HG03108 (cell line): ENCODE measurements at regions not wholly inside any gene's neighbourhood (a gene's known extent, or its start where the extent isn't known, plus 50 kb on each side); places are given as distances from the start of the nearest gene placed in this dataset.
"Not testable (repeated sequence)": the region's sequence is repeated elsewhere in the genome, so short reads cannot be mapped to it uniquely, and the experiment has no call there.

Experiments used
- ATAC-seq: cut with Tn5 transposase; IDR thresholded peaks from one replicate; pipeline ENCODE4 v1.9.1; 2021; ENCODE audit warnings: moderate library complexity; ENCODE audit not compliant: unreplicated experiment

DNA sequence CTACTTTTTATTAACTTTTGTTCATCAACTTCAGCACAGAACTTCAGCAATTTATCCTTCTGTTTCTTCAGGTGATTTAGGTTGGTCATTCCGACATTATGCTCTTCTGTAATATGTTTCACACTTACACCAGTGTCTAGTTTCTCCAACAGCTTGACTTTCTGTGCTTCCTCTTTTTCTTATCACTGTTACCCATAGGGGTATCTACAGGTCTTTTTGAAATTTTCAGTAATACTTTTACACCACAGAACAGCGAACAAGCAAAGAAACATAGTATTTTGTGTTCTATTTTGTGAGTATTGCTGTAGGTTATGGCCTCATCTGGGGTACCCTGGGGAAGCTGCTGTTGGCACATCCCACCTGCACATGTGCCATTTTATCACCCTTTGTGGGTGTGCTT, 260.7 kb downstream of the NSUN3 start:
- ATAC-seq: no peak

DNA sequence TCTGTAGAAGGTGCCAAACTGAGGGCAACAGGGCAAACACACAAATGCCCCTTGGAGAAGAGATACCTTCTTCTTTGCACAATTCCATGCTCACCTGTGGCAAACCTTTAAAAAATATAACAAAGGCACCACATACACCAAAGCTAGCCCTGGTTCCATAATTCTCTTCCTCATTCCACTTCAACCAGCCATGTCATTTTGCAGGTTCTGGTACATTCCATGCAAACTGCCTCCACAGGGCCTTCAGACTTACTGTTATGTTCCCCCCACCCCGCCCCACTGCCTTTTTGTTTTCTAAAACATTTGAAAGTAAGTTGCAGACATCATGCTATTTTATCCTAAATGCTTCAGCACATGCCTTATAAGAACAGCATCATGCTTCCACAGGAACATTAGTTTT, 269.0 kb downstream of the NSUN3 start:
- ATAC-seq: no peak

DNA sequence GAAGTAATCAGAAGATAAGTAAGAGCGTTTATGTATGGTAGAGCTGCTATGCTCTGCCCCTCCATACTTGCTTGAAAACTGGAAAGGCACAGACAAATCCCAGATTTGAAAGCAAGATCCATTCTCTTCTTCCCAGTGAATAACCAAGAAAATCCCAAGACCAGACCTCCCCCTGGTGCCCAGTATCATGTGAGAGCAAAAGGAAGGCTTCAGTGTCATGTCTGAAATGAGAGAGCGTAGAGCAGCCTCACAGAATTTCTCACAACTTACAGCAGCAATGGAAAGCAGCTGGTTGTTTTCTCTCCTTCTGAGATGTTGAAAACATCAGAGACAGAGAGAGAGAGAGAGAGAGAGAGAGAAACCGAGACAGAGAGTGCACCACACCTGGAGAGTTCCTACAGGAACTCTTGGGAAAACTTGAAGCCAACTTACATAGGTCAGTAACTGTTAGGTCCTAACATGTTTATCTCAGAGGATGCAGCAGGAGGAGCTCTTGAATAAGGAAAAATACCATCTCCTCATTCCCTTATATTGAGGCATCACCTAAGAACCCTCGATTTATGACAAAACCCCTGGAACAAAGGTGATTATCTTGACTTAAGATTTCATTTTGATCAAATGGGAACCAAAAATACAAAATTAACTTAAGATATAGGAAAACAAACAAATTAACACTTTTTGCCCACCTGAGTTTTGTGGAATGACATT, 273.3 kb downstream of the NSUN3 start:
- no peak for ATAC-seq

DNA sequence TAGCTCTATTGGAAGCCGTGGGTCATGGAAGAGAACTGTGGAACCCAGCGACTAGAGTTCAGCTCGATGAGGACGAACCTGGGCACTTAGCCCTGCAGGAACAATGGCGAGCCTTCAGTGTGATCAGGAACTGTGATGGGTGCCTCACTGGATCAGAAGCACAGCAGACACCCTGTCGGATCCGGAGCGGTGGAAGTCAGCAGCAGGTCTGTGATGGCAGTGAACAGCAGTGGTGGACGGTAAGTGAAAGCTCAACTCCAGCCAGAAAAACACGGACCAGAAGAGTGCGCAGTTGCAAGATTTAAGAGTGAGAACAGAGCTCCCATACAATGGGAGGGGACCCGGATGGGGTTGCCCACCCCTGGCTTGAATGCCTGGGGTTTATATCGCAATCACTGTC, 282.2 kb downstream of the NSUN3 start:
- ATAC-seq: no peak

DNA sequence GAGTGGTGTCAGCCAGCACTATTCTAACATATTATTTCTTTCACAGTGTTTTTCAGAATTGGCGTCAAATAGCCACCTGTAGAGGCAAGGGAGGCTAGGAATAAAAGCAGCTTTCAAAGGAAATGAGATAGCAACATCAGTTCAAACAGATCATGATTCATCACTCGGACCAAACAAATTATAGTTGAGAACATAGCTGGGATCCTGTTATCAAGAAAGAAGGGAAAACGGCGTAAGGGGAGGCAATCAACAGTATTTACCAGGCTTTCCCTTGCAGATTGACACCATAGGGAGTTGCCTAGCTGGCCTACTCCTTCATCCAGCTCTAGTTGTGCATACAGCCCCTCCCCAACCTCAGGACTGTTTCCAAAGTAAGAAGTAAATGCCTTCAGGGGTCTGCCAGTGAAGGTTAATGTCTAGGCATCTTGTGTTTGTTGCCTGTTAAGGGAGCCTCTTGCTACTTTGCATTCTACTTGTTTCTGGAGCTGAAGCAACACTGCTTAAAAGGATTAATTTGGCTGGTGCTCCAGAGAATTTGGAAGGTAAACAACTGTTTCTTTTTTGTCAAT, 286.5 kb downstream of the NSUN3 start:
- no peak for ATAC-seq

DNA sequence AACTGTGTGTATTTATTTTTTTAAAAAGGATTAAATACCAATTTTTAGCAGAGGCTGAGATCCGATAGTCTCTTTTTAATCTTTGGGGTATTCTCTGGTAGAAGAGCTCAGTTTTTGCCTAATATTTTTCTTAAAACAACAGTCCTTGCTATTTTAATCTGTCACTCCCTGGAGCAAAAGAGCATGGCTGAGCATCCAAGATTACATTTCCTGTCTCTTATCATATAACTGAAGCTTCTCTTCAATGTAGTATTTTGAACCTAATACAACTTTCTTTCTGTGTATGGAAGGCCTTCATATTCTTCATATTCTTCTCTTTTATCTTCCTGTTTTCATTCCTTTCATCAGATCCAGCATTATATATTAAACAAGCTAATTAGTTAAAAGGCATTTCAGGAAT, 293.7 kb downstream of the NSUN3 start:
- no peak for ATAC-seq

DNA sequence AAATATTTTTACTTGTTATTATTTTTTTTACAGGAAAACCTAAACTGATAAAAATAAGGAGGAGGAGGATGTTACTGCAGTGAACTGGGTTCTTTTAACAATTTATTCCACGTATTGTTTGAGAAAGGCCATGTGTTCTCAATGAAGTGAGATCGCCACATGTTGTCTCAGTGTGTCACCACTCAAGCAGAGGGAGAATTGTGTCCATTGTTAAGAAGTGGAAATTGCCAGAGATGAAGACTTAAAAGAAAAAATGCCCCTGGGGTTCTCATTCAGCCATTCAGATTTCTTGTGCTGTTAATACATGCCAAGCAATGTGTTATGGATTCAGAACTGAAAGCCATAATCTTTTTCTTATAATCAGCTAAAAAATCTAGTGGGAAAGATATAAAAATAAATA, 297.1 kb downstream of the NSUN3 start:
- no peak for ATAC-seq

DNA sequence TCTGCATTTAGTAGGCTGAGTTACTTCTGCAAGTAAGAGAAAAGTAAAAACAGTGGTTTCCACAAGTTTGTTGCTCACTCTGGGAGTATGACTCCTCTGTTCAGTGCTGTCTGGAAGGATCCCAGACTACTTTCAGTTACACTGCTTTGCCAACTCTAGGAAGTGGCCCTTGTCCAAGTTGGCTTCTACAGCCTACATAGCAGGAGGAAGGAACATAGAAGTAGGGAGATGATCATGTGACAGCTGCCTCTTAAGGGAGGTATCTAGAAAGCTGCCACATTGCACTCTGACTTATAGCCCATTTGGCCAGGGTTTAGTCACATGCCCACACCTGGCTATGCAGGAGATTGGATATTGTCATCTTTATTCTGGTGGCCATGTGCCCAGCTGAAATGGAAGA, 298.1 kb downstream of the NSUN3 start:
- ATAC-seq: no peak

DNA sequence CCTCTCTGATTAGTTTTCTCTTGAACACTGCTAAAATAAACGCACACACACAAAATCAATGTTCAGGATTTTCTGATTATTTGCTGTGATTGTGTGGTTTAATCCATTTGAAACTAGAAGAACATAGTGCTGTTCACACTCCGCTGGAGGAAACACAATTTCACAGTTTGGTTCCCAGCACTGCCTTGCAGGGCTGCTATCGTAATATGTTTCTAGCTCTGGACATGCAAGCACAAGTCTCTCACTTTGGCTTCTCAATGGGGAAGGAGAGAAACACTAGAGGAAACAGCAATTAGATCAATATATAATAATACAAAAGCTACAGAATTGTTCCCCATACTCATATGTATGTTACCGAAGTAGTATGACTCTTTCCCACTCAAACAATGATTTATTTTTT, 299.5 kb downstream of the NSUN3 start:
- ATAC-seq: no peak

DNA sequence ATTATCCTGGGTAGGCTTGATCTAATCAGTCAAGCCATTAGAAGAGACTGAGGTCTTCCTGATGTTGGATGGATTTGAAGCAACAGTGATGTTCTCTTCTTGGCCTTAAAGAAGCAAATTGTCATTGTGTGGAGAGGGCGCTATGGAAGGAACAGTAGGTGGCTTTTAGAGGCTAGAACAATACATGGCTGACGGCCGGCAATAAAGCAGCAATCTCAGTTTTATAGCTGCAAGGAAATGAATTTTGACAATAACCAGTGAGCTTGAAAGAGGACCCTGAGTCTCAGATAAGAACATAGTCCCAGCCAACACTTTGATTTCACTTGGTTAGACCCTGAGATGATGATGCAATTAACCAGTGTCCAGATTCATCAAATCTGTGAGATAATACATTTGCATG, 302.1 kb downstream of the NSUN3 start:
- no peak for ATAC-seq

DNA sequence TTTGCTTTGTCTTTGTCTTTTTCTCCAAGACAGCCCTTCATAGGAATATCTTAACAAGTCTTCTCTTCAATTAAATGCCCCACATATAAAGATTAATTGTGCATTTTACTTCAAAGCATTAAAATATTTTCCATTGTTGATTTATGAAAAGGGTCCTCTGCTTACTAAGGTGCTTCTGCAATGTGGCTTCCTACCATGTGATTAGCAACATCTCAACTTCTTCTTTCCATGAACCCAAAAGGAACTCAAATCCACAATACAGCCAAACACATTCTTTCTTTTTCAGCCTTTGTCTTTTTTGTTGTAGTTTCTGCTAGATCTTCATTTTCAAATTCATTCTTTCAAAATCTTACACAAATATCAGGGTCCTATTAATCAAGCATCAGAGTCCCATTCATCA, 309.2 kb downstream of the NSUN3 start:
- no peak for ATAC-seq

DNA sequence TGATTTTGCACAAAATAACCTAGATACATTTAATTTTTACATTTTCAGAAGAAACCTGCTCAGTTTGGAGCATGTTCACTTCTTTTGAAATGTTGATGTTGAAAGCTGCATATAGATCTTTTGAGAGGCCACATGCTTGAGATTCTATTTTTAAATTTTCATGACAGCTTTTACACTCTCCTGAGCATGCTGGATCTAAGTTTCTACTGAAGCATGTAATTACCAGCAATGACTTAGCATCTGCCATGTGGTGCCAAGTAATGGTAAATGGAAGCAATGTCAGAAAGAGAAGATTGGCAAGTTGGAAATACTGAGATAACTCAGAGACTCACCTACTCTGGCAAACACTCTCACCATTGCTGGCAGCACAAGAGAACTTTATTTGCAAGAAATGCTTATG, 310.6 kb downstream of the NSUN3 start:
- ATAC-seq: no peak

DNA sequence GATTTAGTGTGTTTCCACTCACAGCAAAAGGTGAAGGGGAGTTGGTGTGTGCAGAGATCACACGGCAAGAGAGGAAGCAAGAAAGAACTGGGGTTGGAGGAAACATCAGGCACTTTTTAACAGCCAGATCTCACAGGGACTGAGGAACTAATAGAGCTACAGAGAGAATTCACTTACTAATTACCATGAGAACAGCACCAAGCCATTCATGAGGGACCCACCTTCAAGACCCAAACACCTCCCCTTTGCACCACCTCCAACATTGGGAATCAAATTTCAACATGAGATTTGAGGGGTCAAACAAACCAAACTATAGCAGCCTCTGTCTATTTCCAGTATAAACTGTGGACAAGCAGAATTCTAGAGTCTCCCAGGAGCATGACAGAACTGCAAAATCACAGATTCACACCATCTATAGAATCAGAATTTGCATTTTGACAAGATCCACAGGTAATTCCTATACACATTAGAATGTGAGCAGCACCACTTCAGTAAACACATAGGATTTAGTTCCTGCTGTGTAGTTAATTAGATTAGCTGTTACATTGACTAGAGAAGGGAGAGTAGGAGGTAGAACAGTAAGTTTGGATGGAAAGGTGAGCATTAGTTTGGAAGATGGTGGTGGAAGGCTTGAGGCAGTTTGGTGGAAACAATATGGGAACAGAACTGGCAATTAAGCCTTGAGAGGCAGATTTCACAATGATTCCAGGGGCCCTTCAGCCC, 311.7 kb downstream of the NSUN3 start:
- no peak for ATAC-seq

DNA sequence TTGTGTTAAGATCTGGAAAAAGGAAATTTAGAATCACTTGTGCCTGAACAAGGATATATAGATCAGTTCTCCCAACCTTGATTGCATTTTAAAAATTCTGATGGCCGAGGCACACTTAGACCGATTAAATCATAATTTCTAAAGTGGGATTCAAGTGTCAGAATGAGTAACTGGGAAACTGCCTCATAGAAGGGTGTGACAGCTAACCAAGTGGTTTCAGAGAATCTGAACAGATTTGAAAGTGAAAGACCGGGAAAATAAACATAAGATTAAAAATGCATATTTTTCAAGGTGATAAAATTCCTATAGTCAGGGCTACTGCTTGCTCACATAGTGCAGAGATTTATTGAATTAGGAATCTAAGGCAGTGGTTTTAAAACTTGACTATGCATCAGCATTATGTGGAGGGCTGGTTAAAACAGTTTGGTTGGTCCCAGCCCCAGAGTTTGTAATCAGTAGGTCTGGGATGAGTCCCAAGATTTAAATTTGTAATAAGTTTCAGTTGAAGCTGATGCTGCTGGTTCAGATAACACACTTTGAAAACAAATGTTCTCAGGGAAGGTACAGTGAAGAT, 314.3 kb downstream of the NSUN3 start:
- not testable (repeated sequence) for ATAC-seq

DNA sequence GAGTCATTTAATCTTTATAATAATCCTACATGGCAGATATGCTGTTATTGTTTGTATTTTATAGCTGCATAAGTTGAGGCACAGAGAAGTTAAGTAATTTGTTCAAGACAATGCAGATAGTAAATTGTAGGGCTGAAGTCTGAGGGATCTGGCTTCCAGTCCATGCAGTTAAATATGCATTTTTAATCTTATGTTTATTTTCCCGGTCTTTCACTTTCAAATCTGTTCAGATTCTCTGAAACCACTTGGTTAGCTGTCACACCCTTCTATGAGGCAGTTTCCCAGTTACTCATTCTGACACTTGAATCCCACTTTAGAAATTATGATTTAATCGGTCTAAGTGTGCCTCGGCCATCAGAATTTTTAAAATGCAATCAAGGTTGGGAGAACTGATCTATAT, 315.0 kb downstream of the NSUN3 start:
- ATAC-seq: not testable (repeated sequence)

DNA sequence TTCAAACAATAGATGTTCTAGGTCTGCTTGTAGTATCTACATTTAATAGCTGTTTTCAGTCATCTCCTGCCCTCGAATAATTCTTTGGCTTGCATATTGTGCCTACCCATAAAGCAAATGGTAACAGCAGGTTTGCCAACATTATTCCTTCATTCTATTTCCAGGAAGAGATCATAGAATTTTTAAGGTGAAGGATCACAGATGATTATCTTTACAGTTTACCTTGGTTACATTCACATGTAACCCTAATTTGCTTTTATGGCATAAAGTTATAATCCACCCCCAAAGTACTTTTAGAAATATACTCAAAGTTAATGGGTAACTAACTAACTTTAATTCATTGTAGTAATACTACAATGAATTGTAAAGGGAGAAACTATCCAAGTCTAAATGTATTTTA, 315.5 kb downstream of the NSUN3 start:
- no peak for ATAC-seq

DNA sequence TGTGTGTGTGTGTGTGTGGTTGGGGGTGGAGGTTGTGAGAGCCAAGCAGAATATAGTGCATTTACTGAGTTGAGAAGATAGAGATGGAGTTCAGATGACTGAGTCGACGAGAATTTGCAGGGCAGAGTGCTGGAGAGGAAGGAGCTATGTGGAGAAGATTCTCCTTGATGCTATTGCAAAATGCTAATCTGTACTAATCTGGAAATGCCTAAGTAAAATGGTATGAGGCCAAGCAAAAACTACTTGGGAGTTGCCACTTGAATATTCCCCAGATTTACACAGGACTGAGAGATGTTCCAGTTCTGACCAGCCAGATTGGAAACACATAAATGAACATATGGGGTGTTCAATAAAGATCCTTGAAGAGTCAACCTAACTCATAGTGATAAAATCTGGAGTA, 316.4 kb downstream of the NSUN3 start:
- no peak for ATAC-seq

DNA sequence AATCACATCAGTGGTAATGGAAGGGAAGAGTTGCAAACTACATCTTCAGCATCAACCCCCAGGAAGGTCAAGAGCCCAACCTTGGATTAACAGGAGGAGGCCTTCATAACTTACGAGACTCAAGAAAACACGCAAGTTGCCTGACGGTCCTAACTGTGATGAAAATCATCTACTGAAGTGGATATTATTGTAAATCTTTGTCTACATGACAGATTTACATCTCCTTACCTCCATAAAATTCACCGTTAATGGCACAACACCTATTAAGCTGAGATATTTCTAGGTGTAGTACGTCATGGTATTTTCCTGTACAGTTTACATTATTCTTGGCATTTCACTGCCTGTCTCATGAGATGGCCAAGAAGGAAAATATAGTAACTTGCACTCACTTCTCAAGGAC, 332.0 kb downstream of the NSUN3 start:
- ATAC-seq: no peak

DNA sequence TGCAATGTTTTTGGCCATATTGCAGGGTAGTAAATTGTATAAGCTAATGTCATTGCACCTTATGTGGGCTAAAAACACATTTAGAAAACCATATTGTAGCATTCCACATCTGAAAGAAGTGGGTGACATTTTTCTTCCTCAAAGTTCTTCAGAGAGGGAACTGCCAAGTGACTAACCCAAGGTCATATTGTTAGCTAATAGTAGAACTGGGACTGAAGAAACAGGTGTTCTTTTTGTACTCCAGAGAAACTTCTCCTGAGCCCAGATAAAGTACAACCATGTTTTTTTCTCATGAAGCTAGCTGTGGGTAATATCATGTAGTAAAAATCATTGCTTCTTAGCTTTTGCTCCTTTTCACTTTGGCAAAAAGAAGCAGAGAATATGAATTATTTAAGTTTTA, 333.0 kb downstream of the NSUN3 start:
- no peak for ATAC-seq

DNA sequence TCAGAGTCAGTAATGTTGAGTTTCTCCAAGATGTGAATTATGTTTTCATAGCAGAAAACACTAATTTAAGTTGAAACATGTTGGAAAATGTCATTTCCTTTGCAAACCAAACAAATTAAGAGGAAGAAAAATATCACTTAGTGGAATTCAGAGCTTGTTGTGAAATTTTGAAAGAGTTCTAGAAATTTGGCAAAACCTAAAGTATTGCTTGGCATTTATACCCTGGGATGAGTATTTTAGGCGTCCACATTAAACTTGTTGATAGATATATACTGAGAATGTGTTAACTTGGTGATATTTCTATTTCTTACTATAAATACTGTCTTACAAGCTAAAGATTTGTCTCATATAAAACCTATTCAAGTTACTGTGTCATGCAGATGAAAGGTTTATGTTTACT, 335.2 kb downstream of the NSUN3 start:
- no peak for ATAC-seq

DNA sequence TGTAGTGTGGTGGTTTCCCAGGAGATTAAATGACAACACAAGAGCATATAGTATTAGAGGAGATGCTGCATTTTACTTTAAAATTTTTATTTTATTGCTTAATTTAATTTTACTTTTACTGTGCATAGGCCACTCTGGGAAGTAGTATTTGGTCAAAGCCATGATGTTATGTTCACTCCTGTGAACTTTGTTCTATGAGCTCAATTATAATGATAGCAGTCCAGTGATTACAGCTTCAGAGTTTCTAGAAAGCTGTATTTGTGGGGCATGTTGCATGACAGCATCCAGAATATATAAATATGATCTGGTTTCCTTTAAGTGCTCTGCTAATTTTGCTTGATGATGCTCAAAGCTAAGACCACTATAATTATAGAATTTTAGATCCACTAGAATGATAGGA, 338.6 kb downstream of the NSUN3 start:
- ATAC-seq: no peak

DNA sequence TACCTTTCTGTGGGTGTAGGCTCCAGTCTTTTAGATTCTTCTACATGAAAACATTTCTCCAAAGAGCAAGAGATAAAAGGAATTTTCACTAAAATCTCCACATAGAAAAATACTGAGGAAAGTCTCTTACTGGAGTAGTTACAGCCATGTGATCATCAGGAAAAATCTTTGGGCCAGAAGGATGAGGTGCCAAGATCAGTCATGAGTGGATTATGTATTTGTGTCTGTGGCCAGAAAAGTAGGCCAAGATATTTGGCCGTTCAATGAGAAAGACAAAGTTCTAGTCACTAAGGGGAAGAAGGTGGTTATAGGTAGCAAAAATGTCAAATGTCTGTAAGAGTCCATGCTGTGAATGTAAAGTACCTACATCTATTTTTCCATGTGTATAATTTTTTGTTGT, 339.3 kb downstream of the NSUN3 start:
- no peak for ATAC-seq
